Hepatocyte (in vitro differentiated cells): ENCODE measurements at regions not wholly inside any gene's neighbourhood (a gene's known extent, or its start where the extent isn't known, plus 50 kb on each side); places are given as distances from the start of the nearest gene placed in this dataset.

ENCODE experiments used
- DNase-seq: peaks from one replicate; pipeline ENCODE4 v3.0.0-alpha.2; 2016; ENCODE audit warnings: low spot score
- H2AFZ ChIP-seq: fragments of 200-600 bp; sonication (generic); 2 replicates; pipeline ENCODE4 v1.6.0; 2016; ENCODE audit warnings: antibody characterized with exemption, mild to moderate bottlenecking
- H3K27ac ChIP-seq: fragments of 200-600 bp; sonication (generic); 2 replicates; pipeline ENCODE4 v1.5.1; 2016; ENCODE audit warnings: mild to moderate bottlenecking
- H3K27me3 ChIP-seq: fragments of 200-600 bp; sonication (generic); 2 replicates; pipeline ENCODE4 v1.6.1; 2016
- H3K36me3 ChIP-seq: fragments of 200-600 bp; sonication (generic); replicated peaks from 2 replicates; pipeline ENCODE4 v1.5.1; 2016; ENCODE audit warnings: low read depth; ENCODE audit not compliant: insufficient read depth
- H3K4me1 ChIP-seq: fragments of 200-600 bp; sonication (generic); 2 replicates; pipeline ENCODE4 v1.5.1; 2016; ENCODE audit warnings: mild to moderate bottlenecking, moderate library complexity; ENCODE audit not compliant: insufficient read depth
- H3K4me2 ChIP-seq: fragments of 200-600 bp; sonication (generic); 2 replicates; pipeline ENCODE4 v1.6.0; 2016
- H3K4me3 ChIP-seq: fragments of 200-600 bp; sonication (generic); 2 replicates; pipeline ENCODE4 v1.5.1; 2016; ENCODE audit warnings: mild to moderate bottlenecking
- H3K79me2 ChIP-seq: fragments of 200-600 bp; sonication (generic); 2 replicates; pipeline ENCODE4 v1.6.0; 2017; ENCODE audit warnings: mild to moderate bottlenecking
- H3K9me2 ChIP-seq: fragments of 200-600 bp; sonication (generic); replicated peaks from 2 replicates; pipeline ENCODE4 v1.6.0; 2017; ENCODE audit warnings: mild to moderate bottlenecking; ENCODE audit not compliant: insufficient read depth
- H3K9me3 ChIP-seq: fragments of 200-600 bp; sonication (generic); 2 replicates; pipeline ENCODE4 v1.5.1; 2016; ENCODE audit warnings: low read depth, mild to moderate bottlenecking
- H4K20me1 ChIP-seq: fragments of 200-600 bp; sonication (generic); 2 replicates; pipeline ENCODE4 v1.6.0; 2016; ENCODE audit warnings: mild to moderate bottlenecking; ENCODE audit not compliant: insufficient read depth, poor library complexity, severe bottlenecking
- EZH2 ChIP-seq: fragments of 200-600 bp; sonication (generic); IDR thresholded peaks from 2 replicates; pipeline ENCODE4 v1.6.1; 2016; ENCODE audit warnings: antibody characterized with exemption, mild to moderate bottlenecking, borderline replicate concordance
- EZH2phosphoT487 ChIP-seq: fragments of 200-600 bp; sonication (generic); IDR thresholded peaks from one replicate; pipeline ENCODE4 v1.6.1; 2018; ENCODE audit warnings: antibody characterized with exemption, mild to moderate bottlenecking, low read depth, moderate library complexity; ENCODE audit not compliant: unreplicated experiment, severe bottlenecking
- WGBS: methylation state at CpG from one replicate; pipeline ENCODE4 v1.1.6; 2016; ENCODE audit warnings: low lambda C conversion rate; ENCODE audit errors: missing lambda C conversion rate; 5-methylcytosine and 5-hydroxymethylcytosine counted together
- TF ChIP-seq, protein P1 (sequence below): fragments of 200-600 bp; sonication (generic); IDR thresholded peaks from 2 replicates; pipeline ENCODE4 v1.5.1; 2016; ENCODE audit warnings: antibody characterized with exemption, mild to moderate bottlenecking; ENCODE audit not compliant: poor library complexity

DNA sequence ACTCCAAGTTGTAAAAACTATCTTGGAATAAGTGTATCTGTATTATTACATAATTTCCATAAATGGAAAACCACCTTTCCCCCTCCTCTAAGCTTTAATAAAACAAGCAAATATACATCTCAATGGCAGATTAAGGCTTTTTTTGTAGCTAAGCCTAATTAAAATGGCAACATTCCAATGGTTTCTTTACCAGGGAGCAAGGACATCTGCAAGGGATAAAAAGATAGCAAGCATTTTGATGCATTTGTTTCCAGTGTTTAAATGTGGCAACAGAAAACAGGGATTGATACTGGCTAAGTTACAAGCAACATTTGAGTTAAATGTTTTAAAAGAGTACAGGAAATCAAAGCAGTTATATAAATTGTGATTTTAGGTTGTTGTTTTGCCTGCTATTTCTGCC lies 1012.7 kb downstream of the ADGRL2 start:
- H3K79me2 ChIP-seq = no peaks in the 10 kb centered on the region
- DNase-seq = no peak
- H3K36me3 ChIP-seq = no peaks in the 10 kb centered on the region
- H3K4me3 ChIP-seq = no peak overlapping the region
- H3K27me3 ChIP-seq = no peaks in the 10 kb centered on the region
- TF ChIP-seq, protein P1, sequence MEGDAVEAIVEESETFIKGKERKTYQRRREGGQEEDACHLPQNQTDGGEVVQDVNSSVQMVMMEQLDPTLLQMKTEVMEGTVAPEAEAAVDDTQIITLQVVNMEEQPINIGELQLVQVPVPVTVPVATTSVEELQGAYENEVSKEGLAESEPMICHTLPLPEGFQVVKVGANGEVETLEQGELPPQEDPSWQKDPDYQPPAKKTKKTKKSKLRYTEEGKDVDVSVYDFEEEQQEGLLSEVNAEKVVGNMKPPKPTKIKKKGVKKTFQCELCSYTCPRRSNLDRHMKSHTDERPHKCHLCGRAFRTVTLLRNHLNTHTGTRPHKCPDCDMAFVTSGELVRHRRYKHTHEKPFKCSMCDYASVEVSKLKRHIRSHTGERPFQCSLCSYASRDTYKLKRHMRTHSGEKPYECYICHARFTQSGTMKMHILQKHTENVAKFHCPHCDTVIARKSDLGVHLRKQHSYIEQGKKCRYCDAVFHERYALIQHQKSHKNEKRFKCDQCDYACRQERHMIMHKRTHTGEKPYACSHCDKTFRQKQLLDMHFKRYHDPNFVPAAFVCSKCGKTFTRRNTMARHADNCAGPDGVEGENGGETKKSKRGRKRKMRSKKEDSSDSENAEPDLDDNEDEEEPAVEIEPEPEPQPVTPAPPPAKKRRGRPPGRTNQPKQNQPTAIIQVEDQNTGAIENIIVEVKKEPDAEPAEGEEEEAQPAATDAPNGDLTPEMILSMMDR = no peak
- TF ChIP-seq EZH2phosphoT487 = no peak
- no peak for TF ChIP-seq EZH2
- no peaks in the 10 kb centered on the region for H3K4me1 ChIP-seq
- H4K20me1 ChIP-seq = no peaks in the 10 kb centered on the region
- no peak overlapping the region for H2AFZ ChIP-seq
- no peak overlapping the region for H3K27ac ChIP-seq
- H3K9me3 ChIP-seq = no peaks in the 10 kb centered on the region
- no peak overlapping the region for H3K4me2 ChIP-seq
- no peaks in the 10 kb centered on the region for H3K9me2 ChIP-seq

DNA sequence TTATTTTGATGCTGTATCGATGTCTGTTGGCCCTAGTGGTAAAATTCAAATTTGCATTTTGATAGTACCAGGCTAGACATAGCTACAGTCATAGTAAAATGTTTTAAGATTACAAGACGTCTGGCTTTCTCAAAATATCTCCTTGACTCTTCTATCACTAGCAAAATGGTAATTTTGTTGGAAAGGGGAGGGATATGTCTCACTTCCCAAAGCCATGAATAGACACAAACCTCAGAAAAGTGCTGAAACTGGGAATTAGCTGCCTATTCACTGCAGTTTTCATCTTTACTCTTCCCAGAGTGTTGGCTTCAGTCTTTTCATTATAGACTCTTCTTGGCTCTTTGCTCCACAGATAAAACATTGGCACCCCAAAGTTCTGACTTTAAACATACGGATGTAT lies 1009.9 kb downstream of the ADGRL2 start:
- WGBS = 91% methylated on average over 3 of the region's 3 CpGs
- Histone ChIP-seq H3K36me3 (no peaks in the 10 kb centered on the region), H3K27me3 (no peaks in the 10 kb centered on the region), H3K27ac (no peak overlapping the region), H3K4me3 (no peak overlapping the region), H3K4me2 (no peak overlapping the region), H3K4me1 (no peaks in the 10 kb centered on the region), H4K20me1 (no peaks in the 10 kb centered on the region), H3K79me2 (no peaks in the 10 kb centered on the region), H3K9me2 (no peaks in the 10 kb centered on the region), H3K9me3 (no peaks in the 10 kb centered on the region), H2AFZ (no peak overlapping the region)
- no peak for DNase-seq
- no peak for TF ChIP-seq EZH2phosphoT487
- TF ChIP-seq, protein P1 = no peak
- no peak for TF ChIP-seq EZH2

DNA sequence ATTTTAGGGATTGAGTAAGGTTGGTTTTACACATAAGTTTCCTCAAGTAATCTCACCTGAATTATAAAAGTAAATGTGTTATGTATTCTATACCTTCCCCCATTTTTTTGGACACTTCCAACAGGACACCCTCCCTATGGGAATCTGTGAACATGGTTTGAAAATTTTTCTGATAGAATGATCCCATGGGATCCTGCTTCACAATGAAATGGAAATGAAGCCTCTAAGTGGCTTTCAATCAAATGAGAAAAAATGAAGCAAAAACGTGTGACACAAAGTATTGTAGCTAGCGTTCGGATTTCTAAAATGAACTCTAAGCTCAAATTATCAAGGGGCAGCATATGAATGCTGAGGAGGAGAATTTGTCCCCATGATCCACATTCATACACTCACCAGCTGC lies 1006.8 kb downstream of the ADGRL2 start:
- H3K79me2 ChIP-seq = no peaks in the 10 kb centered on the region
- H3K27me3 ChIP-seq = no peaks in the 10 kb centered on the region
- TF ChIP-seq EZH2phosphoT487 (no peak), EZH2 (no peak)
- TF ChIP-seq, protein P1 = no peak
- H3K4me3 ChIP-seq = no peak overlapping the region
- no peaks in the 10 kb centered on the region for H3K4me1 ChIP-seq
- no peak overlapping the region for H3K4me2 ChIP-seq
- no peaks in the 10 kb centered on the region for H3K36me3 ChIP-seq
- H3K27ac ChIP-seq = no peak overlapping the region
- no peaks in the 10 kb centered on the region for H3K9me2 ChIP-seq
- H3K9me3 ChIP-seq = no peaks in the 10 kb centered on the region
- WGBS = 87% methylated on average over 3 of the region's 3 CpGs
- no peak overlapping the region for H2AFZ ChIP-seq
- no peaks in the 10 kb centered on the region for H4K20me1 ChIP-seq
- no peak for DNase-seq

DNA sequence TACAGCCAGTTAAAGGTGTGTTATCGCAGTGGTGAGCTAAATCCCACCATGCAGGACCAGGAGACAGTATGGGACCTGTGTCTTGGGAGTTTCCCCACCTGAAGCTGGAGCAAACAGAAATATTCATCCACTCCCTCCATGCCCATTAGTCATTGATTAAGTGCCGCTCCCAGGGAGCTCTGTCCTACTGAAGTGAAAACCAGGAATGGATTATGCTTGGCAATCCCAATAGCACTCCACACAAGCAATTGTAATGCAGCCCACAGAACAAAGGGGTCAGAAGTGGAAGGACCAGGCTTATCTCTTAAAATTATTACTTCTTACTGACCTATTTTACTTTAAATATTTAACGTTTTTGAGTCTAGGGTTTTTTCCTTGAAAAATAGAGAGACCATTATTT lies 1005.4 kb downstream of the ADGRL2 start:
- Histone ChIP-seq H2AFZ (no peak overlapping the region), H3K36me3 (no peaks in the 10 kb centered on the region), H3K4me1 (no peaks in the 10 kb centered on the region), H3K4me3 (no peak overlapping the region), H4K20me1 (no peaks in the 10 kb centered on the region), H3K79me2 (no peaks in the 10 kb centered on the region), H3K4me2 (no peak overlapping the region), H3K27me3 (no peaks in the 10 kb centered on the region), H3K9me2 (no peaks in the 10 kb centered on the region), H3K9me3 (no peaks in the 10 kb centered on the region), H3K27ac (no peak overlapping the region)
- TF ChIP-seq EZH2 = no peak
- TF ChIP-seq EZH2phosphoT487 = no peak
- TF ChIP-seq, protein P1 = no peak
- WGBS = 87% methylated on average over 3 of the region's 3 CpGs
- DNase-seq = no peak
